ENCODE measurements at regions not wholly inside any gene's neighbourhood (a gene's known extent, or its start where the extent isn't known, plus 50 kb on each side); places are given as distances from the start of the nearest gene placed in this dataset.

- no peak overlapping the region for H3K27ac ChIP-seq
- no peaks in the 10 kb centered on the region for H3K4me1 ChIP-seq
- H3K9me3 ChIP-seq: no peaks in the 10 kb centered on the region
- no peak for ATAC-seq
- no peaks in the 10 kb centered on the region for H3K36me3 ChIP-seq
- WGBS, 2 donors (ENCODE audit: low coverage in 1 of 2): 70% methylated on average over 1 of the region's 1 CpG; no CpG with 5 or more reads in 1 of the 2 donors
- TF ChIP-seq CTCF (IDR thresholded peaks at IDR 0.05) (no peak), EP300 (IDR thresholded peaks at IDR 0.05) (no peak), POLR2AphosphoS5 (IDR thresholded peaks at IDR 0.05) (no peak), POLR2A (IDR thresholded peaks at IDR 0.05) (no peak)
- no peak overlapping the region for H3K4me3 ChIP-seq
- no peaks in the 10 kb centered on the region for H3K27me3 ChIP-seq
Observed at GRCh38 chr1:88101041-88101440, 583.0 kb upstream of the PKN2 start.

GRCh38 chr1:88104236-88104635 is 579.8 kb upstream of the PKN2 start:
- WGBS, 2 donors (ENCODE audit: low coverage in 1 of 2): 20 to 29% methylated on average over 1 of the region's 1 CpG

GRCh38 chr1:88104886-88105285 is 579.2 kb upstream of the PKN2 start:
- H3K4me1 ChIP-seq: no peaks in the 10 kb centered on the region
- no peaks in the 10 kb centered on the region for H3K27me3 ChIP-seq
- 85 to 86% methylated on average over 2 of the region's 2 CpGs for WGBS, 2 donors (ENCODE audit: low coverage in 1 of 2)
- ATAC-seq: no peak
- TF ChIP-seq EP300 (IDR thresholded peaks at IDR 0.05) (no peak), POLR2A (IDR thresholded peaks at IDR 0.05) (no peak), POLR2AphosphoS5 (IDR thresholded peaks at IDR 0.05) (no peak), CTCF (IDR thresholded peaks at IDR 0.05) (no peak)
- H3K36me3 ChIP-seq: no peaks in the 10 kb centered on the region
- H3K27ac ChIP-seq: no peak overlapping the region
- no peak overlapping the region for H3K4me3 ChIP-seq
- H3K9me3 ChIP-seq: no peaks in the 10 kb centered on the region

More at GRCh38 chr1:88104236-88104635, 579.8 kb upstream of the PKN2 start:
- no peak for TF ChIP-seq CTCF (IDR thresholded peaks at IDR 0.05)
- TF ChIP-seq POLR2A (IDR thresholded peaks at IDR 0.05): no peak
- TF ChIP-seq POLR2AphosphoS5 (IDR thresholded peaks at IDR 0.05): no peak
- no peak for TF ChIP-seq EP300 (IDR thresholded peaks at IDR 0.05)
- H3K27me3 ChIP-seq: no peaks in the 10 kb centered on the region
- H3K9me3 ChIP-seq: no peaks in the 10 kb centered on the region
- H3K4me1 ChIP-seq: no peaks in the 10 kb centered on the region
- no peaks in the 10 kb centered on the region for H3K36me3 ChIP-seq
- no peak overlapping the region for H3K27ac ChIP-seq
- no peak overlapping the region for H3K4me3 ChIP-seq
- ATAC-seq: no peak

- Histone ChIP-seq H3K36me3 (no peaks in the 10 kb centered on the region), H3K9me3 (no peaks in the 10 kb centered on the region), H3K4me3 (no peak overlapping the region), H3K4me1 (no peaks in the 10 kb centered on the region), H3K27ac (no peak overlapping the region), H3K27me3 (no peaks in the 10 kb centered on the region)
- WGBS, 2 donors (ENCODE audit: low coverage in 1 of 2): 85 to 89% methylated on average over 3 of the region's 3 CpGs
- ATAC-seq: no peak
- TF ChIP-seq POLR2A (IDR thresholded peaks at IDR 0.05) (no peak), CTCF (IDR thresholded peaks at IDR 0.05) (no peak), EP300 (IDR thresholded peaks at IDR 0.05) (no peak), POLR2AphosphoS5 (IDR thresholded peaks at IDR 0.05) (no peak)
Observed at GRCh38 chr1:88111816-88112215, 572.3 kb upstream of the PKN2 start.

GRCh38 chr1:88117597-88117996 is 566.5 kb upstream of the PKN2 start:
- H3K9me3 ChIP-seq: no peaks in the 10 kb centered on the region
- no peaks in the 10 kb centered on the region for H3K27me3 ChIP-seq
- no peak for ATAC-seq
- TF ChIP-seq POLR2AphosphoS5 (IDR thresholded peaks at IDR 0.05) (no peak), EP300 (IDR thresholded peaks at IDR 0.05) (no peak), CTCF (IDR thresholded peaks at IDR 0.05) (no peak), POLR2A (IDR thresholded peaks at IDR 0.05) (no peak)
- no peaks in the 10 kb centered on the region for H3K4me1 ChIP-seq
- no peak overlapping the region for H3K4me3 ChIP-seq
- H3K27ac ChIP-seq: no peak overlapping the region
- WGBS, 2 donors (ENCODE audit: low coverage in 1 of 2): 84 to 100% methylated on average over 1 to 4 of the region's 4 CpGs
- no peaks in the 10 kb centered on the region for H3K36me3 ChIP-seq
